Keratinocyte (primary cell): ENCODE measurements at regions not wholly inside any gene's neighbourhood (a gene's known extent, or its start where the extent isn't known, plus 50 kb on each side); places are given as distances from the start of the nearest gene placed in this dataset.

Experiments used
- DNase-seq: peaks from one replicate; pipeline ENCODE4 v3.0.0-alpha.2; 2011; ENCODE audit warnings: low read depth, missing footprints, low spot score
- FAIRE-seq: peaks from 2 replicates; lab custom pipeline; 2011; peaks lifted over from hg19 to GRCh38; lab: Jason Lieb, UNC
- H2AFZ ChIP-seq: 2 replicates; pipeline ENCODE4 v1.6.0; 2012; ENCODE audit warnings: low read length, control low read depth, inconsistent platforms; ENCODE audit not compliant: control insufficient read depth
- H3K27ac ChIP-seq: 2 replicates; pipeline ENCODE4 v1.5.1; 2011; ENCODE audit warnings: low read length; ENCODE audit not compliant: control insufficient read depth, insufficient read depth
- H3K27me3 ChIP-seq: 3 replicates; pipeline ENCODE4 v1.6.0; 2011; ENCODE audit warnings: low read length; ENCODE audit not compliant: control insufficient read depth, insufficient read depth; ENCODE audit errors: extremely low read depth
- H3K36me3 ChIP-seq, 2 experiments: 2 replicates in 1 of 2; 3 replicates in 1 of 2; pipeline ENCODE4 v1.5.1; 2011; ENCODE audit warnings: low read length in 2 of 2, mild to moderate bottlenecking in 1 of 2; ENCODE audit not compliant: control insufficient read depth in 2 of 2, insufficient read depth in 2 of 2; ENCODE audit errors: extremely low read depth in 1 of 2
- H3K4me1 ChIP-seq: 3 replicates; pipeline ENCODE4 v1.5.1; 2011; ENCODE audit warnings: low read length; ENCODE audit not compliant: control insufficient read depth, insufficient read depth; ENCODE audit errors: extremely low read depth
- H3K4me2 ChIP-seq: 3 replicates; pipeline ENCODE4 v1.6.0; 2011; ENCODE audit warnings: low read depth, low read length; ENCODE audit not compliant: control insufficient read depth, insufficient read depth; ENCODE audit errors: extremely low read depth
- H3K4me3 ChIP-seq, 3 experiments: fragments of 200-600 bp in 1 of 3; sonication (generic) in 1 of 3; 2 replicates in 2 of 3; 3 replicates in 1 of 3; pipeline ENCODE4 v1.5.1; 2011 to 2016; ENCODE audit warnings: low read length in 3 of 3, mild to moderate bottlenecking in 3 of 3, control low read depth in 2 of 3, inconsistent platforms in 1 of 3, low read depth in 1 of 3, mixed read lengths in 1 of 3, mixed run types in 1 of 3, moderate library complexity in 1 of 3; ENCODE audit not compliant: control insufficient read depth in 2 of 3, insufficient read depth in 2 of 3; ENCODE audit errors: extremely low read depth in 1 of 3
- H3K79me2 ChIP-seq: 2 replicates; pipeline ENCODE4 v1.6.0; 2012; ENCODE audit warnings: low read length; ENCODE audit not compliant: control insufficient read depth, insufficient read depth
- H3K9ac ChIP-seq: 3 replicates; pipeline ENCODE4 v1.6.0; 2011; ENCODE audit warnings: low read length; ENCODE audit not compliant: control insufficient read depth, insufficient read depth; ENCODE audit errors: extremely low read depth
- H3K9me1 ChIP-seq: 3 replicates; pipeline ENCODE4 v1.6.0; 2011; ENCODE audit warnings: low read length; ENCODE audit not compliant: control insufficient read depth, insufficient read depth; ENCODE audit errors: extremely low read depth
- H3K9me3 ChIP-seq: 2 replicates; pipeline ENCODE4 v1.5.1; 2012; ENCODE audit warnings: low read depth, low read length; ENCODE audit not compliant: control insufficient read depth
- H4K20me1 ChIP-seq: 3 replicates; pipeline ENCODE4 v1.6.0; 2011; ENCODE audit warnings: low read length; ENCODE audit not compliant: control insufficient read depth, insufficient read depth; ENCODE audit errors: extremely low read depth
- CTCF ChIP-seq, 3 experiments: IDR thresholded peaks in 1 of 3; conservative IDR thresholded peaks in 1 of 3; optimal IDR thresholded peaks in 1 of 3; 2 replicates in 2 of 3; 3 replicates in 1 of 3; pipeline versions ENCODE3 to v1.5.1; 2011; ENCODE audit warnings: low read length in 3 of 3, mild to moderate bottlenecking in 3 of 3, moderate library complexity in 2 of 3, control low read depth in 1 of 3, inconsistent platforms in 1 of 3; ENCODE audit not compliant: insufficient read depth in 2 of 3; ENCODE audit errors: extremely low read depth in 1 of 3
- EZH2 ChIP-seq: IDR thresholded peaks from one replicate; pipeline ENCODE4 v1.6.1; 2012; ENCODE audit warnings: inconsistent platforms, mild to moderate bottlenecking, low read length, moderate library complexity
- dilution Hi-C: fragments of 300-500 bp; cut with MboI; formaldehyde crosslinking; loops from one replicate; pipeline ENCODE4 v1.7.0; 2020; ENCODE audit warnings: low sequenced_read_pairs; ENCODE audit not compliant: extremely low pct_ligation_motif_present

GRCh38 chr7:35334506-35334905, 80.6 kb upstream of the TBX20 start:
- Histone ChIP-seq H3K9me3 (no peaks in the 10 kb centered on the region), H3K36me3 (no peaks in the 10 kb centered on the region), H3K4me3 (no peak overlapping the region), H3K4me2 (no peak overlapping the region), H3K79me2 (no peaks in the 10 kb centered on the region), H3K9me1 (no peaks in the 10 kb centered on the region), H3K27me3 (no peaks in the 10 kb centered on the region), H3K27ac (no peak overlapping the region), H3K9ac (no peak overlapping the region), H3K4me1 (no peaks in the 10 kb centered on the region), H2AFZ (no peak overlapping the region), H4K20me1 (no peaks in the 10 kb centered on the region)
- DNase-seq, result no peak
- dilution Hi-C loops, result no loop called here
- no peak for FAIRE-seq
- TF ChIP-seq CTCF (optimal IDR thresholded peaks at IDR 0.05 in 1 of 3, IDR thresholded peaks at IDR 0.05 in 1 of 3, conservative IDR thresholded peaks at IDR 0.05 in 1 of 3; ENCODE audit: extremely low read depth in 1 of 3, insufficient read depth in 2 of 3, low read length in 3 of 3) (no peak), EZH2 (no peak)

GRCh38 chr7:35333265-35333664, 79.4 kb upstream of the TBX20 start:
- no peak overlapping the region for H3K4me2 ChIP-seq
- no peak overlapping the region for H2AFZ ChIP-seq
- no peaks in the 10 kb centered on the region for H3K4me1 ChIP-seq
- H3K9me3 ChIP-seq, result no peaks in the 10 kb centered on the region
- no peak overlapping the region for H3K4me3 ChIP-seq
- no peak overlapping the region for H3K27ac ChIP-seq
- no peaks in the 10 kb centered on the region for H4K20me1 ChIP-seq
- DNase-seq, result no peak
- no peaks in the 10 kb centered on the region for H3K79me2 ChIP-seq
- no peaks in the 10 kb centered on the region for H3K27me3 ChIP-seq
- no peak for FAIRE-seq
- H3K9me1 ChIP-seq, result no peaks in the 10 kb centered on the region
- no peak overlapping the region for H3K9ac ChIP-seq
- no peaks in the 10 kb centered on the region for H3K36me3 ChIP-seq
- TF ChIP-seq CTCF (optimal IDR thresholded peaks at IDR 0.05 in 1 of 3, IDR thresholded peaks at IDR 0.05 in 1 of 3, conservative IDR thresholded peaks at IDR 0.05 in 1 of 3; ENCODE audit: extremely low read depth in 1 of 3, insufficient read depth in 2 of 3, low read length in 3 of 3) (no peak), EZH2 (no peak)
- dilution Hi-C loops, result no loop called here
